Panc1 (cell line): ENCODE measurements at regions not wholly inside any gene's neighbourhood (a gene's known extent, or its start where the extent isn't known, plus 50 kb on each side); places are given as distances from the start of the nearest gene placed in this dataset.

Source experiments
- ATAC-seq: fragments of 200-7000 bp; cut with Tn5 transposase; 2 replicates; pipeline ENCODE4 v1.9.1; 2020; ENCODE audit warnings: mild to moderate bottlenecking, moderate library complexity
- BruUV-seq: library from RNA; stranded (reverse); fragments of 400-500 nt; replicated peaks from 2 replicates; lab custom pipeline; 2021; lab: Mats Ljungman, UMichigan
- CTCF ChIA-PET: fragments of 300-600 bp; sonication (Branson Sonifier 250); formaldehyde crosslinking; loops from one replicate; lab custom pipeline; 2022; ENCODE audit warnings: antibody characterized with exemption; lab: Charles Lee
- POLR2A ChIA-PET: fragments of 300-600 bp; sonication (Branson Sonifier 250); formaldehyde crosslinking; loops from one replicate; lab custom pipeline; 2022; ENCODE audit warnings: antibody characterized with exemption; lab: Charles Lee
- DNase-seq: peaks from one replicate; pipeline ENCODE4 v3.0.0-alpha.2; 2010; ENCODE audit warnings: low read depth, low spot score
- H3K27ac ChIP-seq: 2 replicates; pipeline ENCODE4 v1.5.1; 2011; ENCODE audit warnings: mild to moderate bottlenecking, low read length, inconsistent platforms
- H3K27me3 ChIP-seq: fragments of 200-500 bp; sonication (Bioruptor generic); 2 replicates; pipeline ENCODE4 v1.6.0; 2014; ENCODE audit warnings: low read length, inconsistent platforms; ENCODE audit not compliant: control insufficient read depth, insufficient read depth
- H3K36me3 ChIP-seq: fragments of 200-500 bp; sonication (Bioruptor generic); 2 replicates; pipeline ENCODE4 v1.5.1; 2014; ENCODE audit warnings: inconsistent platforms, mild to moderate bottlenecking, low read length, moderate library complexity; ENCODE audit not compliant: control insufficient read depth, insufficient read depth
- H3K4me1 ChIP-seq: 2 replicates; pipeline ENCODE4 v1.5.1; 2011; ENCODE audit warnings: inconsistent platforms, mild to moderate bottlenecking, low read length, moderate library complexity; ENCODE audit not compliant: control insufficient read depth, insufficient read depth
- H3K4me3 ChIP-seq, 2 experiments: 2 replicates each; pipeline ENCODE4 v1.5.1; 2011 to 2012; ENCODE audit warnings: low read depth in 2 of 2, low read length in 2 of 2, mild to moderate bottlenecking in 2 of 2, inconsistent platforms in 1 of 2, moderate library complexity in 1 of 2
- H3K9me3 ChIP-seq: fragments of 200-500 bp; sonication (Bioruptor generic); 2 replicates; pipeline ENCODE4 v1.5.1; 2014; ENCODE audit warnings: low read depth, mild to moderate bottlenecking, inconsistent platforms, low read length, moderate library complexity; ENCODE audit not compliant: control insufficient read depth, insufficient read depth
- CTCF ChIP-seq: fragments of 450-650 bp; IDR thresholded peaks from 2 replicates; pipeline ENCODE4 v1.5.1; 2017; ENCODE audit warnings: mild to moderate bottlenecking
- POLR2AphosphoS5 ChIP-seq: IDR thresholded peaks from 2 replicates; pipeline ENCODE4 v1.6.1; 2012; ENCODE audit warnings: mild to moderate bottlenecking, low read depth, low read length, moderate library complexity
- REST ChIP-seq, 2 experiments: IDR thresholded peaks; 2 replicates each; pipeline ENCODE4 v1.6.1; 2011 to 2012; ENCODE audit warnings: low read depth in 2 of 2, control low read depth in 1 of 2, low read length in 1 of 2, mild to moderate bottlenecking in 1 of 2, moderate library complexity in 1 of 2; ENCODE audit not compliant: insufficient read depth in 1 of 2
- SIN3A ChIP-seq: IDR thresholded peaks from 2 replicates; pipeline ENCODE4 v1.6.1; 2012; ENCODE audit warnings: low read depth, mild to moderate bottlenecking, low read length, moderate library complexity, borderline replicate concordance; ENCODE audit not compliant: insufficient read depth
- TCF7L2 ChIP-seq: IDR thresholded peaks from 2 replicates; pipeline ENCODE4 v1.6.1; 2011; ENCODE audit warnings: mild to moderate bottlenecking, low read depth, low read length, inconsistent platforms
- in situ Hi-C: cut with HindIII; loops from 2 replicates; pipeline ENCODE4 v1.10.0; 2016; ENCODE audit warnings: low sequenced_read_pairs, low pct_unique_long_range_greater_than_20kb
- intact Hi-C: fragments of 100-400 bp; cut with micrococcal nuclease; formaldehyde crosslinking; loops from one replicate; pipeline ENCODE4 v1.10.0; 2022; ENCODE audit not compliant: unreplicated experiment

- ChIA-PET POLR2A (no interaction called here), CTCF (no interaction called here)
- DNase-seq: no peak
- Histone ChIP-seq H3K27me3 (no peaks in the 10 kb centered on the region), H3K27ac (no peak overlapping the region), H3K4me1 (no peaks in the 10 kb centered on the region), H3K4me3 (no peak overlapping the region), H3K36me3 (no peaks in the 10 kb centered on the region), H3K9me3 (no peaks in the 10 kb centered on the region)
- TF ChIP-seq REST (IDR thresholded peaks at IDR 0.05; ENCODE audit: insufficient read depth in 1 of 2, low read depth in 2 of 2, low read length in 1 of 2): no peak
- TF ChIP-seq SIN3A: no peak
- no peak for ATAC-seq
- BruUV-seq: no TSS peak
- intact Hi-C loops: no loop called here
- in situ Hi-C loops: no loop called here
These were observed 1247.8 kb downstream of the TYW1 start for GRCh38 chr7:68244389-68244788.

GRCh38 chr7:68245688-68246087 is 1249.1 kb downstream of the TYW1 start:
- BruUV-seq: no TSS peak
- POLR2A ChIA-PET: no interaction called here
- CTCF ChIA-PET: no interaction called here
- H3K4me3 ChIP-seq: no peak overlapping the region
- ATAC-seq (no peak), DNase-seq (no peak)
- in situ Hi-C loops: no loop called here
- no peaks in the 10 kb centered on the region for H3K27me3 ChIP-seq
- intact Hi-C loops: no loop called here
- no peaks in the 10 kb centered on the region for H3K36me3 ChIP-seq
- no peak overlapping the region for H3K27ac ChIP-seq
- H3K9me3 ChIP-seq: no peaks in the 10 kb centered on the region
- TF ChIP-seq POLR2AphosphoS5 (no peak), REST (IDR thresholded peaks at IDR 0.05; ENCODE audit: insufficient read depth in 1 of 2, low read depth in 2 of 2, low read length in 1 of 2) (no peak), TCF7L2 (no peak), CTCF (no peak), SIN3A (no peak)
- H3K4me1 ChIP-seq: no peaks in the 10 kb centered on the region
